Glutamatergic neuron (in vitro differentiated cells): ENCODE measurements at regions not wholly inside any gene's neighbourhood (a gene's known extent, or its start where the extent isn't known, plus 50 kb on each side); places are given as distances from the start of the nearest gene placed in this dataset.

Experiments used
- DNase-seq: peaks from one replicate; pipeline ENCODE4 v3.0.0; 2022
- H3K27ac Mint-ChIP-seq: one replicate; pipeline ENCODE4 v1.8.0; 2020; ENCODE audit warnings: mild to moderate bottlenecking, mixed read lengths, inconsistent platforms; ENCODE audit not compliant: unreplicated experiment
- H3K27me3 Mint-ChIP-seq: one replicate; pipeline ENCODE4 v1.8.0; 2020; ENCODE audit warnings: mild to moderate bottlenecking, moderate library complexity, mixed read lengths, inconsistent platforms; ENCODE audit not compliant: unreplicated experiment
- H3K36me3 Mint-ChIP-seq: one replicate; pipeline ENCODE4 v1.8.0; 2020; ENCODE audit warnings: mild to moderate bottlenecking, mixed read lengths, inconsistent platforms; ENCODE audit not compliant: unreplicated experiment
- H3K4me1 Mint-ChIP-seq: one replicate; pipeline ENCODE4 v1.8.0; 2020; ENCODE audit warnings: mild to moderate bottlenecking, low read depth, mixed read lengths, inconsistent platforms; ENCODE audit not compliant: unreplicated experiment
- H3K4me3 Mint-ChIP-seq: one replicate; pipeline ENCODE4 v1.8.0; 2020; ENCODE audit warnings: mild to moderate bottlenecking, mixed read lengths, inconsistent platforms; ENCODE audit not compliant: unreplicated experiment
- H3K9me3 Mint-ChIP-seq: one replicate; pipeline ENCODE4 v1.8.0; 2020; ENCODE audit warnings: mild to moderate bottlenecking, moderate library complexity, mixed read lengths, inconsistent platforms; ENCODE audit not compliant: unreplicated experiment
- CTCF ChIP-seq: fragments of 200-600 bp; sonication (generic); IDR thresholded peaks from one replicate; pipeline ENCODE4 v1.5.0; 2021; ENCODE audit not compliant: partially characterized antibody, unreplicated experiment

DNA sequence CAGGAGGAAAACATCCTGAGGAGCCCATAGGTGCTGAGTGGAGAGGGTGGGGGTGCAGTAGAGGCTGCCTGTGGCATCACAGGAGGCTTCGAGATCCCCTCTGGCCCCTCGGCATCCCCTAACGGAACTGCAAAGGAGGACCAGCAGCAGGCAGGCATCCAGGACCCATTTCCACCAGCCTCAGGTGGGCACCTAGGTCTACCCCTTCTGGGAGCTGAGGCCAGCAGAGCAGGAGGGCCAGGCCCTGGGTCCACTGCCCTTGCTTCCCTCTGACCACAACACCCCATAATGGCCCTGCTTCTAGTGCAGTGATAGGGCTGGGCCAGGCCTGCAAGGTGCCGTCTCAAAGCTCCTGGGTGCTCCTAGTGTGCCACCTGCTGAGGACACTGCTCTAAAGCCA, 723.0 kb downstream of the PTPRU start:
- Mint-ChIP-seq H3K4me3 (no peak overlapping the region), H3K27me3 (peaks cover 4% of the 10 kb centered on the region), H3K9me3 (peaks cover 1% of the 10 kb centered on the region), H3K4me1 (peaks cover 4% of the 10 kb centered on the region), H3K36me3 (peaks cover 5% of the 10 kb centered on the region), H3K27ac (no peak overlapping the region)
- TF ChIP-seq CTCF: no peak
- no peak for DNase-seq

- no peak overlapping the region for H3K27ac Mint-ChIP-seq
- no peak for TF ChIP-seq CTCF
- H3K9me3 Mint-ChIP-seq: no peaks in the 10 kb centered on the region
- peaks cover 2% of the 10 kb centered on the region for H3K4me1 Mint-ChIP-seq
- peaks cover 4% of the 10 kb centered on the region for H3K27me3 Mint-ChIP-seq
- DNase-seq: no peak
- no peak overlapping the region for H3K4me3 Mint-ChIP-seq
- H3K36me3 Mint-ChIP-seq: peaks cover 5% of the 10 kb centered on the region
These were observed 721.9 kb downstream of the PTPRU start for GRCh38 chr1:29958271-29958670.

- Mint-ChIP-seq H3K36me3 (peaks cover 5% of the 10 kb centered on the region), H3K27me3 (peaks cover 4% of the 10 kb centered on the region), H3K4me3 (no peak overlapping the region), H3K27ac (no peak overlapping the region), H3K4me1 (no peaks in the 10 kb centered on the region), H3K9me3 (no peaks in the 10 kb centered on the region)
- no peak for DNase-seq
- TF ChIP-seq CTCF: no peak
These were observed 720.2 kb downstream of the PTPRU start for GRCh38 chr1:29956349-29957030.

GRCh38 chr1:29954591-29954990, 718.3 kb downstream of the PTPRU start:
- H3K4me3 Mint-ChIP-seq: no peak overlapping the region
- no peaks in the 10 kb centered on the region for H3K9me3 Mint-ChIP-seq
- peaks cover 4% of the 10 kb centered on the region for H3K27me3 Mint-ChIP-seq
- TF ChIP-seq CTCF: no peak
- H3K36me3 Mint-ChIP-seq: peaks cover 11% of the 10 kb centered on the region
- no peak overlapping the region for H3K27ac Mint-ChIP-seq
- no peaks in the 10 kb centered on the region for H3K4me1 Mint-ChIP-seq
- no peak for DNase-seq

DNA sequence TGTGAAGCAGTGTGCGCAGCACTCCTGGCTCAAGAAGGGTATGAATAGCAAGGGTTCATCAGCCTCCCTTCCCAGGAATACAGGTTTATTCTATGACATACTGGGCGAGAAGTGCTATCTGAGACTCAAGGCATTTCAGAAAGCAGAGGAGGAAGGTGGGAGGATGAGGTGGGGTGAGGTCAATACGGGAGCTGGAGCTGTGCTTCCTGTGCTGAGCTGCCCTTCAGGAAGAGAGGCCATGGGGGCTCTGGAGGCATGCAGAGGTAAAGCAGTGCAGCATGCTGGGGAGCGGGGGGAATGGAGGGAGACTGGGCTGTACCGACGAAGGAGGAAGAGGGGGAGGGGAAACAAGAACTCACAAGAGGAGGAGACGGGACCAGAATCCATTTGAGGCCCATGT, 717.6 kb downstream of the PTPRU start:
- Mint-ChIP-seq H3K9me3 (no peaks in the 10 kb centered on the region), H3K27me3 (peaks cover 4% of the 10 kb centered on the region), H3K4me1 (no peaks in the 10 kb centered on the region), H3K4me3 (no peak overlapping the region), H3K27ac (no peak overlapping the region), H3K36me3 (peaks cover 11% of the 10 kb centered on the region)
- DNase-seq: no peak
- no peak for TF ChIP-seq CTCF
